ENCODE measurements at regions not wholly inside any gene's neighbourhood (a gene's known extent, or its start where the extent isn't known, plus 50 kb on each side); places are given as distances from the start of the nearest gene placed in this dataset.

DNA sequence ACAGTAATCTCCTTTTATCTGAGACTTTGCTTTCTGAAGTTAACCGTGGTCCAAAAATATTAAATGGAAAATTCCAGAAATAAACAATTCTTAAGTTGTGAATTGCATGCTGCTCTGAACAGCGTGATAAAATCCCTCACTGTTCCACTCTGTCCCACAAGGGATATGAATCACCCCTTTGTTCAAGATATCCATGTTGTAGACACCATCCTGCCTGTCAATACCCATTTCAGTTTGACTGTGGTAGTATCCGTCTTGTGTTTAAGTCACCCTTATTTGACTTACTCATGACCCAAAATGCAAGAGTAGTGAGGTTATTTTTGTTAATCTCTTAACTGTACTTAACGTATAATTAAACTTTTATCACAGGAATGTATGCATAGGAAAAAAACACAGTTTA lies 435.0 kb downstream of the SHQ1 start:
- TF ChIP-seq, protein P1, sequence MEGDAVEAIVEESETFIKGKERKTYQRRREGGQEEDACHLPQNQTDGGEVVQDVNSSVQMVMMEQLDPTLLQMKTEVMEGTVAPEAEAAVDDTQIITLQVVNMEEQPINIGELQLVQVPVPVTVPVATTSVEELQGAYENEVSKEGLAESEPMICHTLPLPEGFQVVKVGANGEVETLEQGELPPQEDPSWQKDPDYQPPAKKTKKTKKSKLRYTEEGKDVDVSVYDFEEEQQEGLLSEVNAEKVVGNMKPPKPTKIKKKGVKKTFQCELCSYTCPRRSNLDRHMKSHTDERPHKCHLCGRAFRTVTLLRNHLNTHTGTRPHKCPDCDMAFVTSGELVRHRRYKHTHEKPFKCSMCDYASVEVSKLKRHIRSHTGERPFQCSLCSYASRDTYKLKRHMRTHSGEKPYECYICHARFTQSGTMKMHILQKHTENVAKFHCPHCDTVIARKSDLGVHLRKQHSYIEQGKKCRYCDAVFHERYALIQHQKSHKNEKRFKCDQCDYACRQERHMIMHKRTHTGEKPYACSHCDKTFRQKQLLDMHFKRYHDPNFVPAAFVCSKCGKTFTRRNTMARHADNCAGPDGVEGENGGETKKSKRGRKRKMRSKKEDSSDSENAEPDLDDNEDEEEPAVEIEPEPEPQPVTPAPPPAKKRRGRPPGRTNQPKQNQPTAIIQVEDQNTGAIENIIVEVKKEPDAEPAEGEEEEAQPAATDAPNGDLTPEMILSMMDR (conservative IDR thresholded peaks at IDR 0.05), result no peak
- no peak for TF ChIP-seq EZH2 (IDR thresholded peaks at IDR 0.05; ENCODE audit: low read depth)
